A673 (cell line): ENCODE measurements at regions not wholly inside any gene's neighbourhood (a gene's known extent, or its start where the extent isn't known, plus 50 kb on each side); places are given as distances from the start of the nearest gene placed in this dataset.

Source experiments
- BruUV-seq: library from RNA; stranded (reverse); fragments of 400-500 nt; replicated peaks from 2 replicates; lab custom pipeline; 2021; lab: Mats Ljungman, UMichigan
- CTCF ChIA-PET: fragments of 300-600 bp; sonication (Branson Sonifier 250); formaldehyde crosslinking; loops from one replicate; lab custom pipeline; 2022; ENCODE audit warnings: antibody characterized with exemption; lab: Charles Lee
- POLR2A ChIA-PET: fragments of 300-600 bp; sonication (Branson Sonifier 250); formaldehyde crosslinking; loops from one replicate; lab custom pipeline; 2022; ENCODE audit warnings: antibody characterized with exemption; ENCODE audit not compliant: low non-redundant PET; lab: Charles Lee
- DNase-seq: peaks from one replicate; pipeline ENCODE4 v3.0.0-alpha.2; 2015; ENCODE audit warnings: low spot score
- H3K27ac ChIP-seq: fragments of 200-600 bp; sonication (generic); 2 replicates; pipeline ENCODE4 v1.5.1; 2016; ENCODE audit warnings: mixed run types, low read depth, mild to moderate bottlenecking, mixed read lengths, antibody characterized with exemption, low read length; ENCODE audit not compliant: poor library complexity, severe bottlenecking
- H3K27me3 ChIP-seq: fragments of 200-600 bp; sonication (generic); replicated peaks from 2 replicates; pipeline ENCODE4 v1.6.1; 2017; ENCODE audit warnings: mixed run types, low read depth, mild to moderate bottlenecking, mixed read lengths, antibody characterized with exemption, low read length; ENCODE audit not compliant: insufficient read depth, poor library complexity
- H3K36me3 ChIP-seq: fragments of 200-600 bp; sonication (generic); 2 replicates; pipeline ENCODE4 v1.6.1; 2016; ENCODE audit warnings: mixed run types, mild to moderate bottlenecking, mixed read lengths, antibody characterized with exemption, low read length; ENCODE audit not compliant: insufficient read depth, poor library complexity, severe bottlenecking
- H3K4me1 ChIP-seq: fragments of 200-600 bp; sonication (generic); 2 replicates; pipeline ENCODE4 v1.6.1; 2017; ENCODE audit warnings: mixed run types, mild to moderate bottlenecking, mixed read lengths, antibody characterized with exemption, low read length; ENCODE audit not compliant: insufficient read depth, poor library complexity, severe bottlenecking
- H3K4me3 ChIP-seq: fragments of 200-600 bp; sonication (generic); 2 replicates; pipeline ENCODE4 v1.5.1; 2016; ENCODE audit warnings: low read depth, mixed run types, mild to moderate bottlenecking, mixed read lengths, low read length; ENCODE audit not compliant: poor library complexity, severe bottlenecking
- H3K9me3 ChIP-seq: fragments of 200-600 bp; sonication (generic); 2 replicates; pipeline ENCODE4 v1.6.1; 2016; ENCODE audit warnings: mixed run types, low read depth, mild to moderate bottlenecking, mixed read lengths, antibody characterized with exemption, low read length; ENCODE audit not compliant: poor library complexity, severe bottlenecking
- EZH2 ChIP-seq: fragments of 200-600 bp; sonication (generic); IDR thresholded peaks from 2 replicates; pipeline ENCODE4 v1.6.1; 2017; ENCODE audit warnings: borderline replicate concordance, low read depth, mild to moderate bottlenecking, mixed read lengths, antibody characterized with exemption, low read length; ENCODE audit not compliant: poor library complexity, severe bottlenecking
- intact Hi-C: fragments of 100-400 bp; cut with micrococcal nuclease; formaldehyde crosslinking; loops from one replicate; pipeline ENCODE4 v1.10.0; 2022; ENCODE audit not compliant: unreplicated experiment
- TF ChIP-seq, protein P1 (sequence below): fragments of 300-800, 200-600 bp; sonication (generic); conservative IDR thresholded peaks from 2 replicates; pipeline ENCODE4 v1.5.1; 2017; ENCODE audit warnings: low read depth, mild to moderate bottlenecking, antibody characterized with exemption, low read length, moderate library complexity, mixed read lengths

DNA sequence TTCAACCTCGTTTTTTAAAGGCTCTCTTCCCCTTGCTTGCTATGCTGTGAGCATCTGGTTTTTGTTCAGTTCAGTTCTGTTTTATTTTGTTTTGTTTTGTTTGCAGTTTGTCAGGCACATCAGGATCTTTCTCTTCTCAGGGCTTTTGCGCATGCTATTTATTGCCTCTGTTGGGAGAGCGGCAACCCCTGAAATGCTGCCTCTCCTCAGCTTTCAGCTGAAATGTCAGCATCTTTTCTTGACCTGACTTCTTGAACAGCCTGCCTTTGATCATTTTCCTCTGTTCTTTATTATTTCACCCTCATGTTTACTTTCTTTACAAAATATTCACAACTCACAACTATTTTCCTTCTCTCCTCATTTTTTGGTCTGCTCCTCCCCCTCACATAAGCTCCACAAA lies 50.4 kb upstream of the RC3H1 start:
- Histone ChIP-seq H3K27me3 (no peaks in the 10 kb centered on the region), H3K27ac (no peak overlapping the region), H3K4me1 (no peaks in the 10 kb centered on the region), H3K9me3 (no peaks in the 10 kb centered on the region), H3K36me3 (no peaks in the 10 kb centered on the region), H3K4me3 (no peak overlapping the region)
- TF ChIP-seq, protein P1, sequence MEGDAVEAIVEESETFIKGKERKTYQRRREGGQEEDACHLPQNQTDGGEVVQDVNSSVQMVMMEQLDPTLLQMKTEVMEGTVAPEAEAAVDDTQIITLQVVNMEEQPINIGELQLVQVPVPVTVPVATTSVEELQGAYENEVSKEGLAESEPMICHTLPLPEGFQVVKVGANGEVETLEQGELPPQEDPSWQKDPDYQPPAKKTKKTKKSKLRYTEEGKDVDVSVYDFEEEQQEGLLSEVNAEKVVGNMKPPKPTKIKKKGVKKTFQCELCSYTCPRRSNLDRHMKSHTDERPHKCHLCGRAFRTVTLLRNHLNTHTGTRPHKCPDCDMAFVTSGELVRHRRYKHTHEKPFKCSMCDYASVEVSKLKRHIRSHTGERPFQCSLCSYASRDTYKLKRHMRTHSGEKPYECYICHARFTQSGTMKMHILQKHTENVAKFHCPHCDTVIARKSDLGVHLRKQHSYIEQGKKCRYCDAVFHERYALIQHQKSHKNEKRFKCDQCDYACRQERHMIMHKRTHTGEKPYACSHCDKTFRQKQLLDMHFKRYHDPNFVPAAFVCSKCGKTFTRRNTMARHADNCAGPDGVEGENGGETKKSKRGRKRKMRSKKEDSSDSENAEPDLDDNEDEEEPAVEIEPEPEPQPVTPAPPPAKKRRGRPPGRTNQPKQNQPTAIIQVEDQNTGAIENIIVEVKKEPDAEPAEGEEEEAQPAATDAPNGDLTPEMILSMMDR = no peak
- TF ChIP-seq EZH2 = no peak
- CTCF ChIA-PET = interaction anchor here (0.7 kb wide), 1 partner anchor 46 kb away, joined by 3 read pairs; no protein-coding TSS in a partner anchor
- POLR2A ChIA-PET = no interaction called here
- no TSS peak for BruUV-seq
- intact Hi-C loops = loop anchor here (5.0 to 10.0 kb wide), 2 partner anchors 142 to 655 kb away; no protein-coding TSS in a partner anchor
- no peak for DNase-seq
